ENCODE measurements at regions not wholly inside any gene's neighbourhood (a gene's known extent, or its start where the extent isn't known, plus 50 kb on each side); places are given as distances from the start of the nearest gene placed in this dataset.

DNA sequence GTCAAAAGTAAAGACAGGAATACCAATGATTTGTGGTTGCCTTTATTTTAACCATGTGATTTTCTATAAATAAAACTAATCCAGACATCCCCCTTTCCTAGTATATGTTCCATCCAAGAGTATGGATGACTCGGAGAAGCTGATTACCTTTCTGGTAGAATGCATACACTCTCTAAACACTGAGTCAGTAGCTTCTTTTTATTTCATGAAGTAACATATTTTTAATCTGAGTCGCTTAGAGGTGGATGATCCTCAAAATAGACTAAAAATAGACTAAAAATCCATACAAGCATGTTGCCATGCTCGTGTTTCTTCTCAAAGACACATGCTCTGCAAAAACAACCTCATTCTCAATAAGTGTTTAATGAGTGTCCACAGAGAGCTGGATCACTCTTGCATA is 263.7 kb downstream of the COL12A1 start:
- no peak for TF ChIP-seq CTCF (IDR thresholded peaks at IDR 0.05 in 8 of 11, conservative IDR thresholded peaks at IDR 0.05 in 3 of 11)
- no peak for TF ChIP-seq POLR2A (IDR thresholded peaks at IDR 0.05)
- TF ChIP-seq POLR2AphosphoS5 (IDR thresholded peaks at IDR 0.05) = no peak
